Gastrocnemius medialis (tissue), 4 donors: ENCODE measurements at regions not wholly inside any gene's neighbourhood (a gene's known extent, or its start where the extent isn't known, plus 50 kb on each side); places are given as distances from the start of the nearest gene placed in this dataset.

Experiments
- CTCF ChIP-seq, 5 experiments: fragments of 450-650 bp in 3 of 5; fragments of 200-600 bp in 2 of 5; sonication (generic) in 2 of 5; IDR thresholded peaks in 4 of 5; conservative IDR thresholded peaks in 1 of 5; 1 replicate in 4 of 5; 2 replicates in 1 of 5; pipeline ENCODE4 v1.5.1; 2016 to 2019; ENCODE audit warnings: antibody characterized with exemption in 5 of 5, mild to moderate bottlenecking in 3 of 5, moderate library complexity in 3 of 5
- POLR2A ChIP-seq, 2 donors: fragments of 450-650 bp; IDR thresholded peaks; one replicate each; pipeline ENCODE4 v1.6.1; 2017; ENCODE audit warnings: antibody characterized with exemption in 2 of 2, mild to moderate bottlenecking in 2 of 2, moderate library complexity in 2 of 2

GRCh38 chr1:204812842-204813241 lies 57.8 kb upstream of the NFASC start:
- no peak for TF ChIP-seq POLR2A (IDR thresholded peaks at IDR 0.05)
- no peak for TF ChIP-seq CTCF (IDR thresholded peaks at IDR 0.05 in 4 of 5, conservative IDR thresholded peaks at IDR 0.05 in 1 of 5)
